ENCODE measurements at regions not wholly inside any gene's neighbourhood (a gene's known extent, or its start where the extent isn't known, plus 50 kb on each side); places are given as distances from the start of the nearest gene placed in this dataset.

DNA sequence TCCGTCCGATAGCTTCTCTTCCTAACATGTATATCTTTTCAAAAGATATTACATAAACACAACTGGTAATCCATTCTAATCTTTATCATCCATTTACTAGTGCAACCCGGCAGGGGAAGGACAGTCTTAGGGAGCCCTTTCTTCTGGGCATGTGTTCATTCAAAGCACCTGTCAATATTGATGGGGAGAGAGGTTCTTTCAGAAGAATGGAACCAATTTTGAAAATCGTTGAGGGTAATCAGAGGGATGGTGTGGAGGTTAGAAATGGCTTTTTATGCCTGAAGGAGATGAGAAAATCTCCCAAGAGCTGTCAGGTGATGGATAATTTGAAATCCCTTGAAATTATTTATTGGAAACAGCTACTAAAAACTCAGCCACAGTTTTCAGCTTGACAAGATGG is 561.9 kb upstream of the DCC start:
- CTCF ChIA-PET (ENCODE audit: unreplicated experiment) = no interaction called here
- TF ChIP-seq EZH2phosphoT487 (IDR thresholded peaks at IDR 0.05; ENCODE audit: borderline replicate concordance, low read depth, low read length) = no peak
- TF ChIP-seq, protein P1, sequence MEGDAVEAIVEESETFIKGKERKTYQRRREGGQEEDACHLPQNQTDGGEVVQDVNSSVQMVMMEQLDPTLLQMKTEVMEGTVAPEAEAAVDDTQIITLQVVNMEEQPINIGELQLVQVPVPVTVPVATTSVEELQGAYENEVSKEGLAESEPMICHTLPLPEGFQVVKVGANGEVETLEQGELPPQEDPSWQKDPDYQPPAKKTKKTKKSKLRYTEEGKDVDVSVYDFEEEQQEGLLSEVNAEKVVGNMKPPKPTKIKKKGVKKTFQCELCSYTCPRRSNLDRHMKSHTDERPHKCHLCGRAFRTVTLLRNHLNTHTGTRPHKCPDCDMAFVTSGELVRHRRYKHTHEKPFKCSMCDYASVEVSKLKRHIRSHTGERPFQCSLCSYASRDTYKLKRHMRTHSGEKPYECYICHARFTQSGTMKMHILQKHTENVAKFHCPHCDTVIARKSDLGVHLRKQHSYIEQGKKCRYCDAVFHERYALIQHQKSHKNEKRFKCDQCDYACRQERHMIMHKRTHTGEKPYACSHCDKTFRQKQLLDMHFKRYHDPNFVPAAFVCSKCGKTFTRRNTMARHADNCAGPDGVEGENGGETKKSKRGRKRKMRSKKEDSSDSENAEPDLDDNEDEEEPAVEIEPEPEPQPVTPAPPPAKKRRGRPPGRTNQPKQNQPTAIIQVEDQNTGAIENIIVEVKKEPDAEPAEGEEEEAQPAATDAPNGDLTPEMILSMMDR (conservative IDR thresholded peaks at IDR 0.05; ENCODE audit: low read length) = no peak
- POLR2A ChIA-PET = interaction anchor here (0.6 kb wide), 1 partner anchor 44 kb away, joined by 3 read pairs; no protein-coding TSS in a partner anchor

DNA sequence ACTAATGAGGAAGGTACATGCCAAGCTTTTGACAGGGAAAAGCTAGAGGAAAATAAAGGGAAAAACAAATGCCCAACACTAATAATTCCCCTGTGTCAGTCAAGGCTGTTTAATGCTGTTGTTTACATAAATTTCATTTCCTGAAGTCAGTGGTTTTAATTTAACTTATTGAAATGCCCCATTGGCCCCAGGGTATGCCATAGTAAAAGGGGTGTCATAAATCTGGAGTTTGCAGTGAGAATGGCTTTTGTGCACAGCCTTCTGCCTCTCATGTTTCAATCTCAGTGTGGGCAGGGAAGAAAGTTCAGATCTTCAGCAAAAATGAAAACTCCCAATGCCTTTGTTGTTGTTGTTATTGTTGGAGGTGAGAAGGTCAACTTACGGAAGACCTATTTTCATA is 550.1 kb upstream of the DCC start:
- TF ChIP-seq EZH2phosphoT487 (IDR thresholded peaks at IDR 0.05; ENCODE audit: borderline replicate concordance, low read depth, low read length) = no peak
- TF ChIP-seq, protein P1 (conservative IDR thresholded peaks at IDR 0.05; ENCODE audit: low read length) = no peak
- Histone ChIP-seq H3K27ac (ENCODE audit: low read depth, low read length, poor library complexity, severe bottlenecking) (no peak overlapping the region), H3K4me1 (ENCODE audit: insufficient read depth, low read length, poor library complexity, severe bottlenecking) (no peaks in the 10 kb centered on the region), H4K20me1 (ENCODE audit: insufficient read depth, low read length) (no peaks in the 10 kb centered on the region), H3K79me2 (ENCODE audit: insufficient read depth, low read depth, low read length) (no peaks in the 10 kb centered on the region), H3K36me3 (ENCODE audit: insufficient read depth, low read length) (no peaks in the 10 kb centered on the region), H3K4me3 (ENCODE audit: low read depth, low read length, poor library complexity, severe bottlenecking) (no peak overlapping the region), H3K9me2 (ENCODE audit: insufficient read depth, low read length) (no peaks in the 10 kb centered on the region), H3K9me3 (ENCODE audit: low read length) (no peaks in the 10 kb centered on the region), H3K4me2 (ENCODE audit: low read length) (no peak overlapping the region), H2AFZ (ENCODE audit: low read length) (no peak overlapping the region)
- no peak for DNase-seq (ENCODE audit: low spot score)
- ChIA-PET POLR2A (no interaction called here), CTCF (ENCODE audit: unreplicated experiment) (no interaction called here)
- intact Hi-C loops (cut with micrococcal nuclease; ENCODE audit: unreplicated experiment) = no loop called here
- BruUV-seq (replicated peaks) = no TSS peak

More for the DNA sequence above, 561.9 kb upstream of the DCC start:
- Histone ChIP-seq H3K9me2 (ENCODE audit: insufficient read depth, low read length) (no peaks in the 10 kb centered on the region), H3K36me3 (ENCODE audit: insufficient read depth, low read length) (no peaks in the 10 kb centered on the region), H3K4me2 (ENCODE audit: low read length) (no peak overlapping the region), H2AFZ (ENCODE audit: low read length) (no peak overlapping the region), H3K27ac (ENCODE audit: low read depth, low read length, poor library complexity, severe bottlenecking) (no peak overlapping the region), H3K4me3 (ENCODE audit: low read depth, low read length, poor library complexity, severe bottlenecking) (no peak overlapping the region), H3K4me1 (ENCODE audit: insufficient read depth, low read length, poor library complexity, severe bottlenecking) (no peaks in the 10 kb centered on the region), H4K20me1 (ENCODE audit: insufficient read depth, low read length) (no peaks in the 10 kb centered on the region), H3K79me2 (ENCODE audit: insufficient read depth, low read depth, low read length) (no peaks in the 10 kb centered on the region), H3K9me3 (ENCODE audit: low read length) (no peaks in the 10 kb centered on the region)
- BruUV-seq (replicated peaks) = no TSS peak
- no peak for DNase-seq (ENCODE audit: low spot score)
- intact Hi-C loops (cut with micrococcal nuclease; ENCODE audit: unreplicated experiment) = no loop called here

DNA sequence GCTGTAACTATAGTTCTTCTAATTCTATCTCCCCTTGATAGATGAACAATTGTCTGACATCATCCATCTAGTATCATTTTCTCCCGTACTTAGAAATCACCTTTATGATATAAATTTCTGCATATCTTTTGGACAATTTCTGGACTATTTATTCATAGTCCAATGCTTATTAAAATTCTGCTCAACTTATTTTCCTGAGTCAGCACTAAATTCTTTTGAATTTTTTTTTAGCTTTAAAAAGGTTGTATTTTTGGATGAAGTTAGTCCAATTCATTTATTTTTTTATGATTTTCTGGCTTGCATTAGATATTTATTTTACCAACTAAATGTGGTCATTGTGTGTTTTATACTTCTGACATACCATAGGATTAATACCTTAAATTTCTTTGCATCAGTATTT is 538.5 kb upstream of the DCC start:
- no peak for TF ChIP-seq EZH2phosphoT487 (IDR thresholded peaks at IDR 0.05; ENCODE audit: borderline replicate concordance, low read depth, low read length)
- TF ChIP-seq, protein P1 (conservative IDR thresholded peaks at IDR 0.05; ENCODE audit: low read length) = no peak
- DNase-seq (ENCODE audit: low spot score) = no peak
- ChIA-PET CTCF (ENCODE audit: unreplicated experiment) (no interaction called here), POLR2A (interaction anchor here (0.6 kb wide), 1 partner anchor 479 kb away, joined by 3 read pairs; no protein-coding TSS in a partner anchor)
- Histone ChIP-seq H3K9me3 (ENCODE audit: low read length) (no peaks in the 10 kb centered on the region), H3K4me3 (ENCODE audit: low read depth, low read length, poor library complexity, severe bottlenecking) (no peak overlapping the region), H3K36me3 (ENCODE audit: insufficient read depth, low read length) (no peaks in the 10 kb centered on the region), H3K4me2 (ENCODE audit: low read length) (no peak overlapping the region), H3K9me2 (ENCODE audit: insufficient read depth, low read length) (no peaks in the 10 kb centered on the region), H3K4me1 (ENCODE audit: insufficient read depth, low read length, poor library complexity, severe bottlenecking) (no peaks in the 10 kb centered on the region), H4K20me1 (ENCODE audit: insufficient read depth, low read length) (no peaks in the 10 kb centered on the region), H3K79me2 (ENCODE audit: insufficient read depth, low read depth, low read length) (no peaks in the 10 kb centered on the region), H3K27ac (ENCODE audit: low read depth, low read length, poor library complexity, severe bottlenecking) (no peak overlapping the region), H2AFZ (ENCODE audit: low read length) (no peak overlapping the region)
- BruUV-seq (replicated peaks) = no TSS peak
- intact Hi-C loops (cut with micrococcal nuclease; ENCODE audit: unreplicated experiment) = no loop called here

All from OCI-LY7 (cell line).